Endothelial cell of umbilical vein (primary cell): ENCODE measurements at regions not wholly inside any gene's neighbourhood (a gene's known extent, or its start where the extent isn't known, plus 50 kb on each side); places are given as distances from the start of the nearest gene placed in this dataset.

Experiments
- EZH2 ChIP-seq: IDR thresholded peaks from 2 replicates; pipeline ENCODE4 v1.6.1; 2012; ENCODE audit warnings: borderline replicate concordance, low read depth, mild to moderate bottlenecking, moderate library complexity, low read length, inconsistent platforms; ENCODE audit not compliant: severe bottlenecking
- MAX ChIP-seq: IDR thresholded peaks from 2 replicates; pipeline ENCODE4 v1.6.1; 2011; ENCODE audit not compliant: insufficient read depth, insufficient read length
- POLR2A ChIP-seq: IDR thresholded peaks from 2 replicates; pipeline ENCODE4 v1.6.1; 2012; ENCODE audit warnings: low read depth, mild to moderate bottlenecking, control low read depth, low read length
- TF ChIP-seq, protein P1 (sequence below), 2 donors: IDR thresholded peaks; 1 replicate in 1 of 2; 2 replicates in 1 of 2; pipeline ENCODE4 v1.5.1; 2011; ENCODE audit warnings: low read length in 2 of 2, mild to moderate bottlenecking in 2 of 2, moderate library complexity in 2 of 2, control low read depth in 1 of 2, inconsistent platforms in 1 of 2, low read depth in 1 of 2; ENCODE audit not compliant: insufficient read depth in 1 of 2; ENCODE audit errors: extremely low read depth in 1 of 2

GRCh38 chr16:35409503-35409902, 1950.1 kb downstream of the TP53TG3F start:
- TF ChIP-seq, protein P1, sequence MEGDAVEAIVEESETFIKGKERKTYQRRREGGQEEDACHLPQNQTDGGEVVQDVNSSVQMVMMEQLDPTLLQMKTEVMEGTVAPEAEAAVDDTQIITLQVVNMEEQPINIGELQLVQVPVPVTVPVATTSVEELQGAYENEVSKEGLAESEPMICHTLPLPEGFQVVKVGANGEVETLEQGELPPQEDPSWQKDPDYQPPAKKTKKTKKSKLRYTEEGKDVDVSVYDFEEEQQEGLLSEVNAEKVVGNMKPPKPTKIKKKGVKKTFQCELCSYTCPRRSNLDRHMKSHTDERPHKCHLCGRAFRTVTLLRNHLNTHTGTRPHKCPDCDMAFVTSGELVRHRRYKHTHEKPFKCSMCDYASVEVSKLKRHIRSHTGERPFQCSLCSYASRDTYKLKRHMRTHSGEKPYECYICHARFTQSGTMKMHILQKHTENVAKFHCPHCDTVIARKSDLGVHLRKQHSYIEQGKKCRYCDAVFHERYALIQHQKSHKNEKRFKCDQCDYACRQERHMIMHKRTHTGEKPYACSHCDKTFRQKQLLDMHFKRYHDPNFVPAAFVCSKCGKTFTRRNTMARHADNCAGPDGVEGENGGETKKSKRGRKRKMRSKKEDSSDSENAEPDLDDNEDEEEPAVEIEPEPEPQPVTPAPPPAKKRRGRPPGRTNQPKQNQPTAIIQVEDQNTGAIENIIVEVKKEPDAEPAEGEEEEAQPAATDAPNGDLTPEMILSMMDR (IDR thresholded peaks at IDR 0.05; ENCODE audit: extremely low read depth in 1 of 2, insufficient read depth in 1 of 2, low read depth in 1 of 2, low read length in 2 of 2), result no peak
- TF ChIP-seq EZH2 (no peak), POLR2A (no peak), MAX (no peak)
